Right lung (tissue), 2 donors: ENCODE measurements at regions not wholly inside any gene's neighbourhood (a gene's known extent, or its start where the extent isn't known, plus 50 kb on each side); places are given as distances from the start of the nearest gene placed in this dataset.

ENCODE experiments used
- DNase-seq, 2 donors: peaks; one replicate each; pipeline ENCODE4 v3.0.0-alpha.2; 2013

- DNase-seq = no peak
These were observed 217.6 kb upstream of the PMEPA1 start for GRCh38 chr20:57927376-57927775.

GRCh38 chr20:57922706-57923105 lies 212.9 kb upstream of the PMEPA1 start:
- no peak for DNase-seq

- no peak for DNase-seq
These were observed 212.3 kb upstream of the PMEPA1 start for GRCh38 chr20:57922083-57922482.

GRCh38 chr20:57921676-57922075 lies 211.9 kb upstream of the PMEPA1 start:
- no peak for DNase-seq

GRCh38 chr20:57920971-57921370 lies 211.2 kb upstream of the PMEPA1 start:
- DNase-seq = no peak

GRCh38 chr20:57919049-57919448 lies 209.2 kb upstream of the PMEPA1 start:
- DNase-seq = no peak

- DNase-seq = no peak
These were observed 208.7 kb upstream of the PMEPA1 start for GRCh38 chr20:57918551-57918950.

- no peak for DNase-seq
These were observed 204.4 kb upstream of the PMEPA1 start for GRCh38 chr20:57914205-57914604.

GRCh38 chr20:57913156-57913930 lies 203.5 kb upstream of the PMEPA1 start:
- no peak for DNase-seq

- DNase-seq = no peak
These were observed 202.4 kb upstream of the PMEPA1 start for GRCh38 chr20:57912227-57912582.

GRCh38 chr20:57911512-57912226 lies 201.9 kb upstream of the PMEPA1 start:
- DNase-seq = no peak

- no peak for DNase-seq
These were observed 200.9 kb upstream of the PMEPA1 start for GRCh38 chr20:57910716-57911115.

GRCh38 chr20:57909763-57910331 lies 200.0 kb upstream of the PMEPA1 start:
- no peak for DNase-seq

- DNase-seq = no peak
These were observed 199.2 kb upstream of the PMEPA1 start for GRCh38 chr20:57908704-57909630.

- no peak for DNase-seq
These were observed 198.4 kb upstream of the PMEPA1 start for GRCh38 chr20:57908226-57908625.

- DNase-seq = no peak
These were observed 197.6 kb upstream of the PMEPA1 start for GRCh38 chr20:57907131-57908000.

GRCh38 chr20:57905448-57905847 lies 195.6 kb upstream of the PMEPA1 start:
- no peak for DNase-seq

- no peak for DNase-seq
These were observed 194.7 kb upstream of the PMEPA1 start for GRCh38 chr20:57904314-57905105.

- no peak for DNase-seq
These were observed 192.7 kb upstream of the PMEPA1 start for GRCh38 chr20:57902473-57902872.

- DNase-seq = no peak
These were observed 191.7 kb upstream of the PMEPA1 start for GRCh38 chr20:57901526-57901925.
